OCI-LY7 (cell line): ENCODE measurements at regions not wholly inside any gene's neighbourhood (a gene's known extent, or its start where the extent isn't known, plus 50 kb on each side); places are given as distances from the start of the nearest gene placed in this dataset.

ENCODE experiments used
- BruUV-seq: library from RNA; stranded (reverse); fragments of 400-500 nt; replicated peaks from 2 replicates; lab custom pipeline; 2021; lab: Mats Ljungman, UMichigan
- CTCF ChIA-PET: fragments of 300-600 bp; sonication (Branson Sonifier 250); formaldehyde crosslinking; loops from one replicate; lab custom pipeline; 2022; ENCODE audit warnings: antibody characterized with exemption; ENCODE audit not compliant: unreplicated experiment; lab: Charles Lee
- POLR2A ChIA-PET: fragments of 300-600 bp; sonication (Branson Sonifier 250); formaldehyde crosslinking; loops from one replicate; lab custom pipeline; 2022; ENCODE audit warnings: antibody characterized with exemption; lab: Charles Lee
- DNase-seq: peaks from one replicate; pipeline ENCODE4 v3.0.0-alpha.2; 2015; ENCODE audit warnings: low spot score
- H2AFZ ChIP-seq: fragments of 200-600 bp; sonication (generic), shearing (Covaris generic); 2 replicates; pipeline ENCODE4 v1.6.1; 2014; ENCODE audit warnings: mild to moderate bottlenecking, antibody characterized with exemption, low read length, moderate library complexity
- H3K27ac ChIP-seq: fragments of 200-600 bp; sonication (generic); 2 replicates; pipeline ENCODE4 v1.5.1; 2014; ENCODE audit warnings: mixed run types, low read depth, mild to moderate bottlenecking, moderate library complexity, low read length, inconsistent platforms; ENCODE audit not compliant: poor library complexity, severe bottlenecking
- H3K36me3 ChIP-seq: fragments of 200-600 bp; sonication (generic); 2 replicates; pipeline ENCODE4 v1.6.1; 2014; ENCODE audit warnings: mild to moderate bottlenecking, antibody characterized with exemption, low read length, moderate library complexity, mixed read lengths; ENCODE audit not compliant: insufficient read depth
- H3K4me1 ChIP-seq: fragments of 200-600 bp; sonication (generic); 2 replicates; pipeline ENCODE4 v1.5.1; 2014; ENCODE audit warnings: mild to moderate bottlenecking, low read length; ENCODE audit not compliant: insufficient read depth, poor library complexity, severe bottlenecking
- H3K4me2 ChIP-seq: fragments of 200-600 bp; sonication (generic); 2 replicates; pipeline ENCODE4 v1.6.1; 2014; ENCODE audit warnings: mild to moderate bottlenecking, low read length
- H3K4me3 ChIP-seq: fragments of 200-600 bp; sonication (generic); 2 replicates; pipeline ENCODE4 v1.5.1; 2014; ENCODE audit warnings: mild to moderate bottlenecking, low read depth, low read length; ENCODE audit not compliant: poor library complexity, severe bottlenecking
- H3K79me2 ChIP-seq: fragments of 200-600 bp; sonication (generic); 2 replicates; pipeline ENCODE4 v1.6.1; 2016; ENCODE audit warnings: low read depth, mild to moderate bottlenecking, low read length, moderate library complexity, mixed read lengths; ENCODE audit not compliant: insufficient read depth
- H3K9me2 ChIP-seq: fragments of 200-600 bp; sonication (generic); 2 replicates; pipeline ENCODE4 v1.6.1; 2016; ENCODE audit warnings: mild to moderate bottlenecking, low read length, mixed read lengths; ENCODE audit not compliant: insufficient read depth
- H3K9me3 ChIP-seq: fragments of 200-600 bp; sonication (generic); 2 replicates; pipeline ENCODE4 v1.6.1; 2014; ENCODE audit warnings: mild to moderate bottlenecking, mixed run types, low read length, mixed read lengths
- H4K20me1 ChIP-seq: fragments of 200-600 bp; sonication (generic); 2 replicates; pipeline ENCODE4 v1.6.1; 2014; ENCODE audit warnings: mild to moderate bottlenecking, antibody characterized with exemption, low read length, moderate library complexity, mixed read lengths; ENCODE audit not compliant: insufficient read depth
- CTCF ChIP-seq: fragments of 200-600 bp; sonication (generic); conservative IDR thresholded peaks from 2 replicates; pipeline ENCODE4 v1.5.1; 2014; ENCODE audit warnings: mild to moderate bottlenecking, antibody characterized with exemption, low read length, moderate library complexity, mixed read lengths
- EZH2phosphoT487 ChIP-seq: fragments of 200-600 bp; sonication (generic); IDR thresholded peaks from 2 replicates; pipeline ENCODE4 v1.6.1; 2018; ENCODE audit warnings: low read depth, borderline replicate concordance, mild to moderate bottlenecking, mixed run types, antibody characterized with exemption, low read length, moderate library complexity, mixed read lengths
- intact Hi-C: fragments of 100-400 bp; cut with micrococcal nuclease; formaldehyde crosslinking; loops from one replicate; pipeline ENCODE4 v1.10.0; 2022; ENCODE audit not compliant: unreplicated experiment

GRCh38 chr10:88115968-88116367 is 252.5 kb downstream of the PTEN start:
- ChIA-PET CTCF (interaction anchor here (1.3 kb wide), 1 partner anchor 271 kb away, joined by 3 read pairs; no protein-coding TSS in a partner anchor), POLR2A (interaction anchor here (0.9 to 3.9 kb wide), 4 partner anchors 49 to 272 kb away, joined by 3 to 62 read pairs (median 26); no protein-coding TSS in a partner anchor)
- no peak overlapping the region for H2AFZ ChIP-seq
- H3K9me3 ChIP-seq = no peaks in the 10 kb centered on the region
- TF ChIP-seq EZH2phosphoT487 (no peak), CTCF (no peak)
- no TSS peak for BruUV-seq
- H3K27ac ChIP-seq = no peak overlapping the region
- no peak for DNase-seq
- no peaks in the 10 kb centered on the region for H3K9me2 ChIP-seq
- peak overlapping the region; percentile 69; the same call in 1 of the 2 replicates for H3K4me2 ChIP-seq
- intact Hi-C loops = loop anchor here (10.0 kb wide), 1 partner anchor 769 kb away; the partner anchor contains the start of gene STAMBPL1
- no peaks in the 10 kb centered on the region for H4K20me1 ChIP-seq
- H3K4me3 ChIP-seq = no peak overlapping the region
- H3K36me3 ChIP-seq = no peaks in the 10 kb centered on the region
- no peaks in the 10 kb centered on the region for H3K79me2 ChIP-seq
- H3K4me1 ChIP-seq = peaks cover 100% of the 10 kb centered on the region

GRCh38 chr10:88116481-88116880 is 253.1 kb downstream of the PTEN start:
- DNase-seq = peak; percentile 27
- Histone ChIP-seq H3K27ac (peak overlapping the region; percentile 58), H3K79me2 (no peaks in the 10 kb centered on the region), H2AFZ (peak overlapping the region; percentile 53), H3K4me1 (peaks cover 99% of the 10 kb centered on the region), H3K4me2 (peak overlapping the region; percentile 69), H3K9me3 (no peaks in the 10 kb centered on the region), H3K9me2 (no peaks in the 10 kb centered on the region), H4K20me1 (no peaks in the 10 kb centered on the region), H3K36me3 (no peaks in the 10 kb centered on the region), H3K4me3 (no peak overlapping the region)
- ChIA-PET CTCF (interaction anchor here (0.6 to 1.6 kb wide), 3 partner anchors 64 to 271 kb away, joined by 3 to 6 read pairs (median 3); no protein-coding TSS in a partner anchor), POLR2A (interaction anchor here (0.7 to 2.4 kb wide), 10 partner anchors 49 to 276 kb away, joined by 3 to 21 read pairs (median 5); no protein-coding TSS in a partner anchor)
- BruUV-seq = no TSS peak
- no peak for TF ChIP-seq CTCF
- no peak for TF ChIP-seq EZH2phosphoT487
- intact Hi-C loops = loop anchor here (10.0 kb wide), 1 partner anchor 768 kb away; the partner anchor contains the start of gene STAMBPL1
